Parathyroid adenoma (tissue), 2 donors: ENCODE measurements at regions not wholly inside any gene's neighbourhood (a gene's known extent, or its start where the extent isn't known, plus 50 kb on each side); places are given as distances from the start of the nearest gene placed in this dataset.

Experiments used
- H2AFZ ChIP-seq: fragments of 300-600 bp; sonication (generic); one replicate; pipeline ENCODE4 v1.7.0; 2017; ENCODE audit warnings: antibody characterized with exemption, mild to moderate bottlenecking
- H3K27ac ChIP-seq: fragments of 300-600 bp; sonication (generic); one replicate; pipeline ENCODE4 v1.7.0; 2017
- H3K27me3 ChIP-seq: fragments of 300-600 bp; sonication (generic); one replicate; pipeline ENCODE4 v1.7.0; 2017; ENCODE audit warnings: low read length; ENCODE audit not compliant: control insufficient read depth, insufficient read depth
- H3K36me3 ChIP-seq: fragments of 300-600 bp; sonication (generic); one replicate; pipeline ENCODE4 v1.7.0; 2017; ENCODE audit warnings: low read length; ENCODE audit not compliant: control insufficient read depth, insufficient read depth
- H3K4me1 ChIP-seq: fragments of 300-600 bp; sonication (generic); one replicate; pipeline ENCODE4 v1.7.0; 2017; ENCODE audit warnings: control low read depth
- H3K4me2 ChIP-seq: fragments of 300-600 bp; sonication (generic); one replicate; pipeline ENCODE4 v1.7.0; 2017; ENCODE audit warnings: low read length
- H3K4me3 ChIP-seq: fragments of 300-600 bp; sonication (generic); one replicate; pipeline ENCODE4 v1.7.0; 2017; ENCODE audit warnings: low read depth, low read length
- H3K79me2 ChIP-seq: fragments of 300-600 bp; sonication (generic); one replicate; pipeline ENCODE4 v1.7.0; 2017; ENCODE audit warnings: control low read depth
- H3K9ac ChIP-seq: fragments of 300-600 bp; sonication (generic); one replicate; pipeline ENCODE4 v1.7.0; 2017; ENCODE audit warnings: mild to moderate bottlenecking
- H3K9me3 ChIP-seq: fragments of 300-600 bp; sonication (generic); one replicate; pipeline ENCODE4 v1.7.0; 2017; ENCODE audit warnings: low read length; ENCODE audit not compliant: control insufficient read depth
- CTCF ChIP-seq: fragments of 300-600 bp; sonication (generic); IDR thresholded peaks from one replicate; pipeline ENCODE4 v1.7.0; 2017; ENCODE audit warnings: antibody characterized with exemption, mild to moderate bottlenecking
- donor health status: primary hyperparathyroidism.

- H3K4me1 ChIP-seq: no peaks in the 10 kb centered on the region
- H3K79me2 ChIP-seq: no peaks in the 10 kb centered on the region
- H3K9ac ChIP-seq: no peak overlapping the region
- no peaks in the 10 kb centered on the region for H3K27me3 ChIP-seq
- H3K36me3 ChIP-seq: no peaks in the 10 kb centered on the region
- H3K4me2 ChIP-seq: no peak overlapping the region
- TF ChIP-seq CTCF: no peak
- peaks cover 2% of the 10 kb centered on the region for H3K9me3 ChIP-seq
- no peak overlapping the region for H2AFZ ChIP-seq
- no peak overlapping the region for H3K4me3 ChIP-seq
- no peak overlapping the region for H3K27ac ChIP-seq
These were observed 91.3 kb upstream of the FST start for GRCh38 chr5:53389093-53389492.

GRCh38 chr5:53392073-53392472, 88.4 kb upstream of the FST start:
- TF ChIP-seq CTCF: no peak
- no peaks in the 10 kb centered on the region for H3K36me3 ChIP-seq
- no peaks in the 10 kb centered on the region for H3K27me3 ChIP-seq
- H3K79me2 ChIP-seq: no peaks in the 10 kb centered on the region
- no peak overlapping the region for H3K4me3 ChIP-seq
- no peak overlapping the region for H3K4me2 ChIP-seq
- H3K9me3 ChIP-seq: peaks cover 2% of the 10 kb centered on the region
- H3K4me1 ChIP-seq: no peaks in the 10 kb centered on the region
- H2AFZ ChIP-seq: no peak overlapping the region
- no peak overlapping the region for H3K27ac ChIP-seq
- no peak overlapping the region for H3K9ac ChIP-seq

GRCh38 chr5:53394808-53395207, 85.6 kb upstream of the FST start:
- no peak for TF ChIP-seq CTCF
- H2AFZ ChIP-seq: no peak overlapping the region
- no peak overlapping the region for H3K4me3 ChIP-seq
- H3K9ac ChIP-seq: no peak overlapping the region
- no peaks in the 10 kb centered on the region for H3K79me2 ChIP-seq
- H3K36me3 ChIP-seq: no peaks in the 10 kb centered on the region
- H3K27ac ChIP-seq: no peak overlapping the region
- no peak overlapping the region for H3K4me2 ChIP-seq
- no peaks in the 10 kb centered on the region for H3K27me3 ChIP-seq
- no peaks in the 10 kb centered on the region for H3K4me1 ChIP-seq
- H3K9me3 ChIP-seq: no peaks in the 10 kb centered on the region

DNA sequence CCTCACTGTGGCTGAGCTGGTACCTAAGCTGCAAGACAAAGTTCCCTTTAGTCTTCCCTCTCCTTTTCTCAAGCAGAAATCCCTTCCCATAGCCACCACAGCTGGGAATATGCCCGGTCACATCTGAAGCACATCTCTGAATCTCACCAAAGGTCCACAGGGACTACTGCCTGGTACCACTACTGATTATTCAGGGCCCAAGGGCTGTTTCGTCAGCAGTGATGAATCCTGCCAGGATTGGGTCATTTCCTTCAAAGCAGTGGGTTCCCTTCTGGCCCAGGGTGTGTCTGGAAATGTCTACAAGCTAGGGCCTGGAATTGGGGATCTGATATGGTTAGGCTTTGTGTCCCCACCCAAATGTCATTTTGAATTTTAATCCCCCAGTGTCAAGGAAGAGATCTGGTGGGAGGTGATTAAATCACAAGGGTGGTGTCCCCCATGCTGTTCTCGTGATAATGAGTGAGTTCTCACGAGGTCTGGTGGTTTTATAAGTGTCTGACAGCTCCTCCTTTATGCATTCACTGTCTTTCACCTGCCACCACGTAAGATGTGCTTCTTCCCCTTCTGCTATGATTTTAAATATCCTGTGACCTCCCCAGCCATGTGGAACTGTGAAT, 83.2 kb upstream of the FST start:
- no peak overlapping the region for H3K4me2 ChIP-seq
- H3K27me3 ChIP-seq: no peaks in the 10 kb centered on the region
- H2AFZ ChIP-seq: no peak overlapping the region
- no peaks in the 10 kb centered on the region for H3K79me2 ChIP-seq
- no peak overlapping the region for H3K4me3 ChIP-seq
- H3K9me3 ChIP-seq: no peaks in the 10 kb centered on the region
- no peak overlapping the region for H3K27ac ChIP-seq
- no peak overlapping the region for H3K9ac ChIP-seq
- no peaks in the 10 kb centered on the region for H3K4me1 ChIP-seq
- TF ChIP-seq CTCF: no peak
- H3K36me3 ChIP-seq: no peaks in the 10 kb centered on the region

DNA sequence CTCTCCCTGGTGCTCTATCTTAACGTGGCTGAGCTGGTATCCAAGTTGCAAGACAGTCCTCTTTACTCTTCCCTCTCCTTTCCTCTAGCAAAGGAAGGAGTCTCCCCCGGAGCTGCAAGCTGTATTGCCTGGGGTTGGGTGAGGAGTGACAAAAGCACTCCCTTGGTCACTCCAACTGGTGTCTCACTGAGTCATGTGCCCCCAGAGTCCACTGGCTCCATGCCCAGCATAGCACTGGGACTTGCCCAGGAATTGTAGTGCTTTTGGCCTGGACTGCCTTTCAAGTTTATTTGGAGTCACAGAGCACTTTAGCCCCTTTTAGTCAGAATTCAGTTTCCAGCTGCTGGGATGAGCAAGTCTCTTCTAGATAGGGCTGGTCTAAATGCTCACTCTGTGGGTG, 82.6 kb upstream of the FST start:
- no peak for TF ChIP-seq CTCF
- no peak overlapping the region for H3K4me2 ChIP-seq
- no peaks in the 10 kb centered on the region for H3K9me3 ChIP-seq
- H3K79me2 ChIP-seq: no peaks in the 10 kb centered on the region
- no peak overlapping the region for H3K9ac ChIP-seq
- no peaks in the 10 kb centered on the region for H3K27me3 ChIP-seq
- H3K4me3 ChIP-seq: no peak overlapping the region
- no peak overlapping the region for H3K27ac ChIP-seq
- H3K4me1 ChIP-seq: no peaks in the 10 kb centered on the region
- no peak overlapping the region for H2AFZ ChIP-seq
- no peaks in the 10 kb centered on the region for H3K36me3 ChIP-seq
